Activated naive CD4-positive, alpha-beta T cell treated with anti-CD3 and anti-CD28 coated beads, Interleukin-2, amount 50 U/mL, for 72 hours (primary cell): ENCODE measurements at regions not wholly inside any gene's neighbourhood (a gene's known extent, or its start where the extent isn't known, plus 50 kb on each side); places are given as distances from the start of the nearest gene placed in this dataset.
"Not testable (repeated sequence)": the region's sequence is repeated elsewhere in the genome, so short reads cannot be mapped to it uniquely, and the experiment has no call there.

Experiments used
- ATAC-seq, 2 donors: fragments of 150-1000 bp; cut with Tn5 transposase; 2 replicates each; pipeline ENCODE4 v1.10.0; 2021; ENCODE audit warnings: mild to moderate bottlenecking in 2 of 2, moderate library complexity in 2 of 2
- DNase-seq, 2 donors: peaks; one replicate each; pipeline ENCODE4 v3.0.0; 2021 to 2022; ENCODE audit warnings: low spot score in 2 of 2
- H3K27ac Mint-ChIP-seq, 2 donors: one replicate each; pipeline ENCODE4 v1.8.0; 2022; ENCODE audit warnings: mild to moderate bottlenecking in 2 of 2, mixed read lengths in 2 of 2
- H3K36me3 Mint-ChIP-seq, 2 donors: one replicate each; pipeline ENCODE4 v1.8.0; 2022; ENCODE audit warnings: mixed read lengths in 2 of 2
- H3K9me3 Mint-ChIP-seq, 2 donors: one replicate each; pipeline ENCODE4 v1.8.0; 2022; ENCODE audit warnings: mixed read lengths in 2 of 2

DNA sequence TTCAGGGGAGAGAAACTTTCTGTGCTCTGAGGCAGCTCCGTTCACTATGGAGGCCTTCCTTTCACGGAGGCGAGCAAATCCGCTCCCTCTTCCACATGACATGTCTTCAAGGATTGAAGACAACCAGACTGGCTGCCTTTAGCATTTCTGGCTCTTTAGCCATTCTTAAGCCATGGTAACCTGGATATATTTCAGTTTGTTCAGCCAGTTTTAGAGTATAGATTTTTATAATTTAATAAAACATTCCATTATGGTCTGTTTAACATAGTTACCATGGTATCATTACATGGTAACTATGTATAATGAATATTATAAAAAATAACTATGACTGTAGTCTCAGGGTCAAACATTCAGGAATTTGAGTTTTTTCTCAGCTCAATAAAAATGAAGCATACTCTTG lies 54.2 kb upstream of the NFIA start:
- DNase-seq (no peak), ATAC-seq (no peak)
- H3K27ac Mint-ChIP-seq = no peak overlapping the region

DNA sequence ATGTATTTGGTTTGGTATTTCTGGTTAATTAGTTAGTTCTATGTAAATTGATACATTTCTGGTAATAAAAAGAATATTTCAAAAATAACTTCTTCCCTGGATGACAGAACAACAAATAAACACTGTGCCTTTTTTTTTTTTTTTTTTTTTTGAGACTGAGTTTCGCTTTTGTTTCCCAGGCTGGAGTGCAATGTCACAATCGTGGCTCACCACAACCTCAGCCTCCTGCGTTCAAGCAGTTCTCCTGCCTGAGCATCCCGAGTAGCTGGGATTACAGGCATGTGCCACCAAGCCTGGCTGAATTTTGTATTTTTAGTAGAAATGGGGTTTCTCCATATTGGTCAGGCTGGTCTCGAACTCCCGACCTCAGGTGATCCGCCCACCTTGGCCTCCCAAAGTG lies 64.3 kb upstream of the NFIA start:
- H3K27ac Mint-ChIP-seq, H3K36me3 Mint-ChIP-seq, H3K9me3 Mint-ChIP-seq, DNase-seq, ATAC-seq: not testable (repeated sequence)

More for the DNA sequence above, 54.2 kb upstream of the NFIA start:
- no peaks in the 10 kb centered on the region for H3K9me3 Mint-ChIP-seq
- no peaks in the 10 kb centered on the region for H3K36me3 Mint-ChIP-seq

DNA sequence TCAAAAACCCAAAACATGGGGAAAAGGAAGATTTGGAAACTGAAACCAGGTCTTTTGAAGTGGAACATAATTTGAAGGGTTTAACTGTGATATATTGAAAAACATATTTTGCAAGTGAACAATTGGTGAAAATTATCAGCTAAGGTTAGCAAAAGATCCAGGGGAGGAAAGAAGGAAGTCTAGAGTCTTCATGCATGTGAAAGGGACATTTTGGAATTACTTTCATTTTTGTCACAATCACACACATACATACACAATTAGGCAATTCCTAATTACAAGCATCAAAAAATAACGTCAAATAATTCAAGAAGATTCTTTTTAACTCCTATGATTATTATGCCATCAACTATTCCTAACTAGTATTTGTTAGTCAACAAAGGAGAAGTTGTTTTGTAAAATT lies 64.7 kb upstream of the NFIA start:
- H3K36me3 Mint-ChIP-seq = no peaks in the 10 kb centered on the region
- no peaks in the 10 kb centered on the region for H3K9me3 Mint-ChIP-seq
- no peak for DNase-seq
- no peak for ATAC-seq
- H3K27ac Mint-ChIP-seq = no peak overlapping the region

DNA sequence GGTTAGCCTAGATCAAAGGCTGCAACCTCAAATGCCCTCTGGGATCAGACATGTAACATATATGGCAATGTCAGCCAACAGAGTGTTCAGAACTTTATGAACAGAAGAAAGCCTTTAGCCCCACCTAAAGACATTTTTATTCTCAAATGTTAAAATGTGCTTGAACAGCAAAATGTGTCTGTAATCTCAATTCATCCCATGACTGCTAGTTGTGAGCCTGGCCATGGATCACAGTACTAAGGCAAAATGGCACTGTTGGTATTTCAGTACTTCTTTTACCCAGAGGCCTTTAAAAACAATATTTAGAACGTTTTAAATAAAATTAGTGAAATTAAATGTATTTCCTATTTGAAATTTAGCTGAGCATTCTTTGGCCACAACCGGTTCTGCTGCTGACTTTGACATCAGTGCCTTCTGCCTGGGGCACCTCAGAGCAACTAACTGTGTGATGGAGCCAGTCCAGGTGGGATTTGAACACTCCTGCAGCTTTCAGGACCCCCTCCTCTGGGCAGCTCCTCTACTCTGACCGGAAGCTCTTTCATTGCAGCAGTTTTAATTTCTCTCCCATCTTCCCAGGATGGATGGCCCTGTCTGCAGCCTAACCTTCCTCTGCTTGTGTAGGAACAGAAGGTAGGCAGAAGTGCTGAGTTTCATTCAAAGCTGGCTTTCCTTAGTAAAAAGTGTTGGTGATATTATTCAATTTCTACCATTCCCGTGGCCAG lies 68.3 kb upstream of the NFIA start:
- no peak overlapping the region for H3K27ac Mint-ChIP-seq
- no peaks in the 10 kb centered on the region for H3K9me3 Mint-ChIP-seq
- H3K36me3 Mint-ChIP-seq = no peaks in the 10 kb centered on the region
- DNase-seq (no peak), ATAC-seq (no peak)

GRCh38 chr1:61013189-61013945 lies 69.0 kb upstream of the NFIA start:
- no peak for DNase-seq
- no peak for ATAC-seq
- H3K36me3 Mint-ChIP-seq = no peaks in the 10 kb centered on the region
- H3K9me3 Mint-ChIP-seq = no peaks in the 10 kb centered on the region
- H3K27ac Mint-ChIP-seq = no peak overlapping the region

DNA sequence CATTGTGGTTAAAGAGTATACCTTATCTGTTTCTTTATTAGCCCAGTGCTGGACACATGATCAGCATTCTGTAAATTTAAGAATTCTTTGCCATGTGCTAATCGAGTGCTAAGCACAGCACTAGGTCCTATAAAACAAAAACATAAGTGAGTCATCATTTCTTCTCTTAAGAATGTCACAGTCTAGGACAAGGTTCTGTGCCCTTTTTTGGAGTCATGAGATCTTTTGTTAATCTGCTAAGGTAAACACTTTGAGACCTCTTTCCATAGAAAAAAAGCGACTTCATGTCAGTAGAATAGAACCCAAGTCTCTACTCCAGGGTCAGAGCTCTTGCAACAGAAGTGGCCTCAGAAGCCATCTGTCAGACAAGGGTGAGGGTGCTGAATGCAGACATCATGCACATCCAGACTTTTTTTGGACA lies 70.0 kb upstream of the NFIA start:
- H3K27ac Mint-ChIP-seq = no peak overlapping the region
- no peaks in the 10 kb centered on the region for H3K9me3 Mint-ChIP-seq
- DNase-seq (no peak), ATAC-seq (no peak)
- H3K36me3 Mint-ChIP-seq = no peaks in the 10 kb centered on the region

DNA sequence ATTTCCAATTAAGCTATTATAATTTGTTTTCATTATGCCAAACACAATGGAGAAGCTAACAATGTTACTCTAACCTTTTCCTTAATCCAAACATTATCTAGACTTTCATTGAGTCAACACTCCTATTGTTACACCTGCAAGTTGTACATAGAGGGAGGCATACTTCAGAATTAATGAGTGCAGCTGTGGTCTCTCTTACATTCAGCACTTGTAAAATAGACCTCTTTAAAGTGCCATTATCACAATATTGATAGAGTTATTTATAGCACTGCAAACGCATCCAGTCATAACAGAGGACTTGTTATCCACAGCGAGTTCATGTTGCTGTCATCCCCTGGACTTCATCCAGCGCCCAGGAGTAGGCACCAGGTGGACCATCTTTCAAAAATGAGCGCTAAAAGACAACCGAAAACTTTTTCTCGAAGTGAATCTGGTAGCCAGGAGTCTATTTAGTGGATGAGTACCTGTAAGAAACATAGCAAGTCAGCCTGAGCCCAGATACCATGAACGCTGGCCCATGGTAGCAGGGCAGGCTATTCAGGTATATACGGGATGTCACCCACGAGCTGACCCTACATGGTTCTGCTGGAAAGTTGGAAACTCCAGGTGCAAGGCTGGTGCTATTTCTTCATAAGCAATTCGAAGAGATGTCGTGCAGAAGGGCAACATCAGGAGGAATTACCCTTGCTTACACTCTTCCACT lies 70.6 kb upstream of the NFIA start:
- Mint-ChIP-seq H3K27ac (no peak overlapping the region), H3K36me3 (no peaks in the 10 kb centered on the region), H3K9me3 (no peaks in the 10 kb centered on the region)
- DNase-seq (no peak), ATAC-seq (no peak)

- Mint-ChIP-seq H3K27ac (no peak overlapping the region), H3K36me3 (no peaks in the 10 kb centered on the region), H3K9me3 (no peaks in the 10 kb centered on the region)
- DNase-seq = no peak
- no peak for ATAC-seq
These were observed 74.6 kb upstream of the NFIA start for GRCh38 chr1:61007534-61008364.

DNA sequence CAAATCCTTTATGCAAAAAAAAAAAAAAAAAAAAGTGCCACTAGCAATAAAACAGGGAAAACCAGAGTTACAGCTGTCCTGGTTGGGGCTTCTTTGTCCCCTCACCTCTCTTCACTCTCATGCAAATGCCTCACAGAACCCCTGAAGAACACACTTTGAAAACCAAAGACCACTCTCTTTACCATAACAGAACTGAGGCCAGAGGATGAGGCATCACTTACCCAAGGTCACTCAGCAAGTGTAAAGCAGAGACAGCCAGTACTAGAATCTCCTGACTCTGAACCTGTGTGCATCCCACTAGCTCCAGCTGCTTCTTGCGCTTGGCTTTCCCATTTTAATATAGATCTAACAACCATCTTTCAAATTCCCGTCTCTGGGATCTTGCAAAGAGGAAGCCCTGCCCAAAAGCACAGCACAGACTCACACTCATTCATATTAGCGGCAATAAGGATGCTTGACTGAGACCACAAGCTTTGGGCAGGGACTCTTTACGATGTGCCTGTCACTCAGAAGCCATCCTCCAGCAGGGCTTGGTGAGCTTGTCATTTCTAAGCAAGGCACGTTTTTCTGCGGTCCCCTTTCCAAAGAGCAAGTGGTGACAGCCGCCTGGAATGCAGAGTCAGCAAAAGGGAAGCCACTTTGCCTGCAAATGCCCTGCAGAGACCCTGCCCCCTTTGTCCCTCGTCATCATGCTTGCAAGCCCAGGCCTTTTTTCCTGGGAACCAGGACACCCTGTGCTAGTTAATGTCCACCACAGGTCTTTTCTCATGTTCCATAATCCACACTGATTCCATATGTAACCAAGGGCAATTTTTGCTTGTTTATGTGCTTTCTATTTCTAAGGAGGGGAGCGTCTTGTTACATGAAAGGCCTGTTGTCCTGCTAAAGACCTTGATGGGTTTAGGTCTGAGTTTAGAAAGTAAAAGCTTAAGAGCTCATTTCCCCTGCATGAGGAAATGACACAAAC lies 76.5 kb upstream of the NFIA start:
- Mint-ChIP-seq H3K36me3 (no peaks in the 10 kb centered on the region), H3K9me3 (no peaks in the 10 kb centered on the region), H3K27ac (no peak overlapping the region)
- ATAC-seq (no peak), DNase-seq (no peak)

DNA sequence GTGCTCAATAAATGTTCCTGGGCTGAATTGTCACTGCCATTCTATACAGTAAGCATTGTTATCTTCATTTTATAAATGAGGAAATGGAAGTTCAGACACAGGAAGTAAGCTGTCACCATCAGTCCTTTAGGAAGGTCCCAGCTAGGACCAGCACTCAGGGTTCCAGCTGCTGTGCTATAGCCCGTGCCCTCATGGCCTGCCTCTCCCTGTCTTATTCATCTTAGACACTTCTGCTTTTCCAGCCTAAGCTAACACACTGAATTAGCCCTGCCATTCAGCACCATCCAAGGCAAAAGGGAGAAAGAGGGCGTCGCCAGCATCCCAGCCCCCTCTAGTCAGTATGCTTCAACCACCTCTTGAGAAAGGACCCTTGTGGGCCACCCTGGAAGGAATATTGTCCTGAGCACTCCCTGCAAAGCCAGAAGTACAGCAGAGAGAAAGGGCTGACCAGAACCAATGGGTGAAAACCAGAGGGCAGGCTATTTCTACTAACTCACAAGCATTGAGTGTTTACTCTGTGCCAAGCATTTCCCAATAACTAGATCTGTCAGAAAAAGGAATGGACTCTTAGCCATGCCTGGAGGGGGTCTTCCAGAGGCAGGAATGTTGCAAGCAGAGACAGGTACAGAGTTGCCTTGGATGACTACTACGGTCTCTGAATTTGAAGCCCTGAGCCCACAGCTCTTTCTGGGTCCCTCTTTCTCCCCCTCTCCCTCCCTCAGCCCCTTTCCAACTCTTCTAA lies 77.9 kb upstream of the NFIA start:
- Mint-ChIP-seq H3K9me3 (no peaks in the 10 kb centered on the region), H3K36me3 (no peaks in the 10 kb centered on the region), H3K27ac (no peak overlapping the region)
- DNase-seq (no peak), ATAC-seq (no peak)

GRCh38 chr1:61000327-61000726 lies 82.0 kb upstream of the NFIA start:
- Mint-ChIP-seq H3K27ac (no peak overlapping the region), H3K36me3 (no peaks in the 10 kb centered on the region), H3K9me3 (no peaks in the 10 kb centered on the region)
- no peak for ATAC-seq
- no peak for DNase-seq

GRCh38 chr1:60998786-60999185 lies 83.6 kb upstream of the NFIA start:
- Mint-ChIP-seq H3K9me3 (no peaks in the 10 kb centered on the region), H3K36me3 (no peaks in the 10 kb centered on the region), H3K27ac (no peak overlapping the region)
- ATAC-seq = no peak
- DNase-seq = no peak

DNA sequence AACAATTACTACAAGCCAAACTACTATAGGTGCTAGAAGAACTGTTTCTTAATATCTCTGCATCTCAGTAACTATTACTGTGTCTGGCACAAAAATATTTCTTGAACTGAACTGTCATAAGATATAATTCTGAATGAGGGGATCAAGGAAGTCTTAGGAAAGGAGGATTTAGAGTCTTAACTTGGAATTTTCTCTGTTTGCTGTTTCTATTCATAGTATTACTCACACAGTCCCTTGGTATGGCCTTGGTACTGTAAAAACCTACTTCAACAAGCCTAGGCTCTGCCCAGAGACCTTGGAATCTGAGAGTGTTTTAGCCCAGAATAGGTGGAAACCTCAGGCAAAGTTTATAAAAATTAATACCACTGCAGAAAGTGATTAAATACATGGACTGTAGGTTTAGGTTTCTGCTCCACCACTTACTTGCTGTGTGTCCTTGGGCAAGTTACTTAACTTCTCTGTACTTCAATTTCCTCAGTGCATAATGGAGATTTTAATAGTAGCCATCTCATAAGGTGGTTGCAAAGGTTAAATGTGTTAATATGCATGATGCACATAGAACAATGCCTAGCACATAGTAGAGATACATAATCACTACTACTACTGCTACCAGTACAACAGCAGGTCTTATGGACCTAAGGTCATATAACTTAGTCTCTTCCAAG lies 87.4 kb upstream of the NFIA start:
- Mint-ChIP-seq H3K9me3 (no peaks in the 10 kb centered on the region), H3K27ac (no peak overlapping the region), H3K36me3 (no peaks in the 10 kb centered on the region)
- DNase-seq = no peak
- no peak for ATAC-seq

DNA sequence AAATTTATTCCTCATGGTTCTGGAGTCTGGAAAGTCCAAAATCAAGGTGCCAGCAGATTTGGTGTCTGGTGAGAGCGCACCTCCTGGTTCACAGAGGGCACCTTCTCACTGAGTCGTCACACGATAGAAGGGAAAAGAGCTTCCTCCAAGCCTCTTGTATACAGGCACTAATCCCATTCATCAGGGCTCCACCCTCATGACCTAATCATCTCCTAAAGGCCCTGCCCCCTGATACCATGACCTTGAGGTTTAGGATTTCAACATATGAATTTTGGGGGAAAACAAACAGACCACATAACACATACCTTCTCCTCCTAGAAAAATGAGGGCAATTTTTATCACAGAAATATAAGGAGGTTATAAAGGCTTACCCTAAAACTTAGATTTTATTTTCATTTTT lies 88.0 kb upstream of the NFIA start:
- Mint-ChIP-seq H3K9me3 (no peaks in the 10 kb centered on the region), H3K36me3 (no peaks in the 10 kb centered on the region), H3K27ac (no peak overlapping the region)
- no peak for DNase-seq
- no peak for ATAC-seq

DNA sequence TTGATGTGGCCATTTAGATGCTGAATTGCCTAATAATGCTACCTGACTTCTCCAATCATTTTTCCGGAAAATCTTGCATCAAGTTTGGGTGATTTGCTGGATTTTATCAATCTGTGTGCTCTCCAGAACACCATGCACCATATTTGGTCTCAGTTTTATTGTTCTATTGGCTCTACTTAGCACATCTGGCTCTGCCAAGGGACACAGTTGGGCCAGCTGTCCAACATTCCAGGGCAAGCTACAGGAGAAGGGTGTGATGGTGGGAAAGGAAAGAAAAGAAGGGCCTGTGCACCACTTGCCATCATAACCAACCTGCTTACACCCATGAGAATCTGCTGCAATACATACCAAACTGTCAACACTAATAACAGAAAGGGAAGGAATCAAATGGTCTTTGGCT lies 90.2 kb upstream of the NFIA start:
- Mint-ChIP-seq H3K27ac (no peak overlapping the region), H3K36me3 (no peaks in the 10 kb centered on the region), H3K9me3 (no peaks in the 10 kb centered on the region)
- DNase-seq (no peak), ATAC-seq (no peak)
